Cardiac muscle cell (in vitro differentiated cells and primary cell): ENCODE measurements at regions not wholly inside any gene's neighbourhood (a gene's known extent, or its start where the extent isn't known, plus 50 kb on each side); places are given as distances from the start of the nearest gene placed in this dataset.
A peak's percentile ranks its signal among the peaks of the same experiment; 100 is the strongest.

Experiments used
- DNase-seq, 2 donors: peaks; one replicate each; pipeline versions ENCODE4 v3.0.0 to v3.0.0-alpha.2; 2010 to 2017; ENCODE audit warnings: low read depth in 1 of 2, low spot score in 1 of 2
- H3K27ac ChIP-seq: fragments of 200-600 bp; sonication (generic); 2 replicates; pipeline ENCODE4 v1.5.1; 2016
- H3K27me3 ChIP-seq: fragments of 200-600 bp; sonication (generic); 2 replicates; pipeline ENCODE4 v1.6.0; 2016; ENCODE audit warnings: control low read depth
- H3K36me3 ChIP-seq: fragments of 200-600 bp; sonication (generic); 2 replicates; pipeline ENCODE4 v1.5.1; 2016; ENCODE audit warnings: control low read depth
- H3K4me1 ChIP-seq: fragments of 200-600 bp; sonication (generic); 2 replicates; pipeline ENCODE4 v1.8.1; 2017; ENCODE audit warnings: low read depth, mild to moderate bottlenecking, mixed run types
- H3K4me3 ChIP-seq: fragments of 200-600 bp; sonication (generic); 2 replicates; pipeline ENCODE4 v1.5.1; 2016; ENCODE audit warnings: mild to moderate bottlenecking
- H3K9me3 ChIP-seq: fragments of 200-600 bp; sonication (generic); 2 replicates; pipeline ENCODE4 v1.5.1; 2017; ENCODE audit warnings: low read depth, mild to moderate bottlenecking, control low read depth
- TF ChIP-seq, protein P1 (sequence below): IDR thresholded peaks from 2 replicates; pipeline ENCODE4 v1.5.1; 2012; ENCODE audit warnings: low read depth, mild to moderate bottlenecking, low read length

DNA sequence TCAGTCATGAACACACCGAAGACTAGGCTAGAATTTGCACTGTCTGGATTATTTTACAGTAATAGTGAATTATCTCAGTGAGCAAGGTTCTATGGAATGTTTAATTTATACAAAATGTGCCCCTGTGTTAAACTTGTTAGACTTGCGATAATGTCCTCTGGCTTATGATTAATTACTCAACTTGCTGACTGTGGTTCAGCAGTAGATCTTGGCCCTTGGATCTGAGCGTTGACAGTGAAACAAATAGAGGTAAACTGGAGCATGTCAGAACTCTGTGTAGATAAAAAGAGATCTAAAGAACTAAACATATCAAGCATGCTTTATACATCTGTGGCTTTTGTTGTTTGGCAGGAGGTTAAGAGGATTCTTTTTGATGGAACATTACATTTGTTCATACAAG lies 407.6 kb downstream of the DSEL start:
- H3K27ac ChIP-seq = no peak overlapping the region
- H3K36me3 ChIP-seq = no peaks in the 10 kb centered on the region
- TF ChIP-seq, protein P1, sequence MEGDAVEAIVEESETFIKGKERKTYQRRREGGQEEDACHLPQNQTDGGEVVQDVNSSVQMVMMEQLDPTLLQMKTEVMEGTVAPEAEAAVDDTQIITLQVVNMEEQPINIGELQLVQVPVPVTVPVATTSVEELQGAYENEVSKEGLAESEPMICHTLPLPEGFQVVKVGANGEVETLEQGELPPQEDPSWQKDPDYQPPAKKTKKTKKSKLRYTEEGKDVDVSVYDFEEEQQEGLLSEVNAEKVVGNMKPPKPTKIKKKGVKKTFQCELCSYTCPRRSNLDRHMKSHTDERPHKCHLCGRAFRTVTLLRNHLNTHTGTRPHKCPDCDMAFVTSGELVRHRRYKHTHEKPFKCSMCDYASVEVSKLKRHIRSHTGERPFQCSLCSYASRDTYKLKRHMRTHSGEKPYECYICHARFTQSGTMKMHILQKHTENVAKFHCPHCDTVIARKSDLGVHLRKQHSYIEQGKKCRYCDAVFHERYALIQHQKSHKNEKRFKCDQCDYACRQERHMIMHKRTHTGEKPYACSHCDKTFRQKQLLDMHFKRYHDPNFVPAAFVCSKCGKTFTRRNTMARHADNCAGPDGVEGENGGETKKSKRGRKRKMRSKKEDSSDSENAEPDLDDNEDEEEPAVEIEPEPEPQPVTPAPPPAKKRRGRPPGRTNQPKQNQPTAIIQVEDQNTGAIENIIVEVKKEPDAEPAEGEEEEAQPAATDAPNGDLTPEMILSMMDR = no peak
- peaks cover 4% of the 10 kb centered on the region for H3K27me3 ChIP-seq
- H3K4me3 ChIP-seq = no peak overlapping the region
- no peaks in the 10 kb centered on the region for H3K9me3 ChIP-seq
- H3K4me1 ChIP-seq = no peaks in the 10 kb centered on the region
- DNase-seq = no peak

DNA sequence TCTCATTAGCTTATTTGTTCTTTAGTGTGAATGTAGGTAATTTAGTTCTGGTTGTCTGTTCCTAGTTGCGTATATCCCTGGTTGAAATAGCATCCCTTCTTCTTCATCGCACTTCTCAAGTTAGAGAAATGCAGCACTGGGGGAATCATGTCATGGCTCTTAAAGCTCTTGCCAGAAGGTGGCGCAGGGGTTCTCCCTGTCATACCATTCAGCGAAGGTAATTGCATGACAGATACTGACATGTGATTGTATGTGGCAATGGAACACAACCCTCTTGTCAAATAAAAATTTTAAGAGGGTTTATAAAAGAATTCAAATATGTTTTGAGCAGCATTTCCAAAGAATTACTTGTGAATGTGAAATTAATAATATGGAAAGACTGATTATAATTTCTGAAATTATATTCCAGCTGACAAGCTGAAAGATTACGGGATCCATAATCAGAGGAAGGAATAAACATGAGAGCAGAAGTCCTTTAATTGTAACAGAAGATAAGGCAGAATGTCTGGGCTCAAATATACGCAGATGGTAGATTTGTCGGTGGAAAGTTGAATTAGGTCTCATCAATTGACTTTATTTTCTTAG lies 411.7 kb downstream of the DSEL start:
- Histone ChIP-seq H3K27me3 (peaks cover 5% of the 10 kb centered on the region), H3K4me3 (no peak overlapping the region), H3K4me1 (no peaks in the 10 kb centered on the region), H3K27ac (no peak overlapping the region), H3K36me3 (no peaks in the 10 kb centered on the region), H3K9me3 (no peaks in the 10 kb centered on the region)
- peak; percentile 71 to 76 for DNase-seq
- TF ChIP-seq, protein P1 = peak; percentile 87

GRCh38 chr18:67094123-67094522 lies 422.4 kb downstream of the DSEL start:
- Histone ChIP-seq H3K4me3 (no peak overlapping the region), H3K27ac (no peak overlapping the region)

DNA sequence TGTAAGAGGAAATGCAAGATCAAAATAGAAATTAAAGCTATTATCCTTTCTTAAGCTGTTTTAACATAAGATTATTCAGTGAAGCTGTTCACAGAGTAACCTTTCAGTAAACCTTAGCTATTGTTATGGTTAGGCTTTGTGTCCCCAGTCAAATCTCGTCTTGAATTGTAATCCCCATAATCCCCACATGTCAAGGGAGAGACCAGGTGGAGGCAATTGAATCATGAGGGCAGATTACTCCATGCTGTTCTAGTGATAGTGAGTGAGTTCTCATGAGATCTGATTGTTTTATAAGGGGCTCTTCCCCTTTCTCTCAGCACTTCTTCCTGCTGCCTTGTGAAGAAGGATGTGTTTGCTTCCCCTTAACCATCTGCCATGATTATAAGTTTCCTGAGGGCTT lies 424.4 kb downstream of the DSEL start:
- H3K4me3 ChIP-seq = no peak overlapping the region
- no peak overlapping the region for H3K27ac ChIP-seq
- H3K27me3 ChIP-seq = no peaks in the 10 kb centered on the region
- DNase-seq = no peak
- no peaks in the 10 kb centered on the region for H3K36me3 ChIP-seq
- no peaks in the 10 kb centered on the region for H3K9me3 ChIP-seq
- no peaks in the 10 kb centered on the region for H3K4me1 ChIP-seq
- TF ChIP-seq, protein P1 = no peak

More at GRCh38 chr18:67094123-67094522, 422.4 kb downstream of the DSEL start:
- TF ChIP-seq, protein P1 = no peak
- H3K4me1 ChIP-seq = no peaks in the 10 kb centered on the region
- no peaks in the 10 kb centered on the region for H3K27me3 ChIP-seq
- no peaks in the 10 kb centered on the region for H3K9me3 ChIP-seq
- no peak for DNase-seq
- H3K36me3 ChIP-seq = no peaks in the 10 kb centered on the region

GRCh38 chr18:67081482-67082211 lies 434.9 kb downstream of the DSEL start:
- no peaks in the 10 kb centered on the region for H3K9me3 ChIP-seq
- no peaks in the 10 kb centered on the region for H3K4me1 ChIP-seq
- no peak overlapping the region for H3K4me3 ChIP-seq
- no peak overlapping the region for H3K27ac ChIP-seq
- TF ChIP-seq, protein P1 = no peak
- no peaks in the 10 kb centered on the region for H3K36me3 ChIP-seq
- no peak for DNase-seq
- no peaks in the 10 kb centered on the region for H3K27me3 ChIP-seq
